A673 (cell line): ENCODE measurements at regions not wholly inside any gene's neighbourhood (a gene's known extent, or its start where the extent isn't known, plus 50 kb on each side); places are given as distances from the start of the nearest gene placed in this dataset.

Experiments
- BruUV-seq: library from RNA; stranded (reverse); fragments of 400-500 nt; replicated peaks from 2 replicates; lab custom pipeline; 2021; lab: Mats Ljungman, UMichigan
- CTCF ChIA-PET: fragments of 300-600 bp; sonication (Branson Sonifier 250); formaldehyde crosslinking; loops from one replicate; lab custom pipeline; 2022; ENCODE audit warnings: antibody characterized with exemption; lab: Charles Lee
- POLR2A ChIA-PET: fragments of 300-600 bp; sonication (Branson Sonifier 250); formaldehyde crosslinking; loops from one replicate; lab custom pipeline; 2022; ENCODE audit warnings: antibody characterized with exemption; ENCODE audit not compliant: low non-redundant PET; lab: Charles Lee
- DNase-seq: peaks from one replicate; pipeline ENCODE4 v3.0.0-alpha.2; 2015; ENCODE audit warnings: low spot score
- H3K27ac ChIP-seq: fragments of 200-600 bp; sonication (generic); 2 replicates; pipeline ENCODE4 v1.5.1; 2016; ENCODE audit warnings: mixed run types, low read depth, mild to moderate bottlenecking, mixed read lengths, antibody characterized with exemption, low read length; ENCODE audit not compliant: poor library complexity, severe bottlenecking
- H3K27me3 ChIP-seq: fragments of 200-600 bp; sonication (generic); replicated peaks from 2 replicates; pipeline ENCODE4 v1.6.1; 2017; ENCODE audit warnings: mixed run types, low read depth, mild to moderate bottlenecking, mixed read lengths, antibody characterized with exemption, low read length; ENCODE audit not compliant: insufficient read depth, poor library complexity
- H3K36me3 ChIP-seq: fragments of 200-600 bp; sonication (generic); 2 replicates; pipeline ENCODE4 v1.6.1; 2016; ENCODE audit warnings: mixed run types, mild to moderate bottlenecking, mixed read lengths, antibody characterized with exemption, low read length; ENCODE audit not compliant: insufficient read depth, poor library complexity, severe bottlenecking
- H3K4me1 ChIP-seq: fragments of 200-600 bp; sonication (generic); 2 replicates; pipeline ENCODE4 v1.6.1; 2017; ENCODE audit warnings: mixed run types, mild to moderate bottlenecking, mixed read lengths, antibody characterized with exemption, low read length; ENCODE audit not compliant: insufficient read depth, poor library complexity, severe bottlenecking
- H3K4me3 ChIP-seq: fragments of 200-600 bp; sonication (generic); 2 replicates; pipeline ENCODE4 v1.5.1; 2016; ENCODE audit warnings: low read depth, mixed run types, mild to moderate bottlenecking, mixed read lengths, low read length; ENCODE audit not compliant: poor library complexity, severe bottlenecking
- H3K9me3 ChIP-seq: fragments of 200-600 bp; sonication (generic); 2 replicates; pipeline ENCODE4 v1.6.1; 2016; ENCODE audit warnings: mixed run types, low read depth, mild to moderate bottlenecking, mixed read lengths, antibody characterized with exemption, low read length; ENCODE audit not compliant: poor library complexity, severe bottlenecking
- CTCF ChIP-seq: fragments of 300-800, 200-600 bp; sonication (generic); conservative IDR thresholded peaks from 2 replicates; pipeline ENCODE4 v1.5.1; 2017; ENCODE audit warnings: low read depth, mild to moderate bottlenecking, antibody characterized with exemption, low read length, moderate library complexity, mixed read lengths
- EZH2 ChIP-seq: fragments of 200-600 bp; sonication (generic); IDR thresholded peaks from 2 replicates; pipeline ENCODE4 v1.6.1; 2017; ENCODE audit warnings: borderline replicate concordance, low read depth, mild to moderate bottlenecking, mixed read lengths, antibody characterized with exemption, low read length; ENCODE audit not compliant: poor library complexity, severe bottlenecking
- intact Hi-C: fragments of 100-400 bp; cut with micrococcal nuclease; formaldehyde crosslinking; loops from one replicate; pipeline ENCODE4 v1.10.0; 2022; ENCODE audit not compliant: unreplicated experiment

GRCh38 chr9:21682381-21682780 is 120.1 kb upstream of the MTAP start:
- TF ChIP-seq EZH2 (no peak), CTCF (no peak)
- no peak overlapping the region for H3K27ac ChIP-seq
- no peaks in the 10 kb centered on the region for H3K9me3 ChIP-seq
- no peaks in the 10 kb centered on the region for H3K36me3 ChIP-seq
- intact Hi-C loops, result no loop called here
- DNase-seq, result no peak
- no peaks in the 10 kb centered on the region for H3K27me3 ChIP-seq
- H3K4me3 ChIP-seq, result no peak overlapping the region
- ChIA-PET POLR2A (no interaction called here), CTCF (no interaction called here)
- no TSS peak for BruUV-seq
- no peaks in the 10 kb centered on the region for H3K4me1 ChIP-seq

- peak; percentile 0 for DNase-seq
- Histone ChIP-seq H3K9me3 (no peaks in the 10 kb centered on the region), H3K36me3 (no peaks in the 10 kb centered on the region), H3K4me1 (no peaks in the 10 kb centered on the region), H3K27me3 (no peaks in the 10 kb centered on the region), H3K27ac (no peak overlapping the region), H3K4me3 (no peak overlapping the region)
- ChIA-PET POLR2A (no interaction called here), CTCF (no interaction called here)
- intact Hi-C loops, result no loop called here
- TF ChIP-seq EZH2 (no peak), CTCF (no peak)
- BruUV-seq, result no TSS peak
These were observed 119.5 kb upstream of the MTAP start for GRCh38 chr9:21682981-21683380.

GRCh38 chr9:21683484-21684175 is 118.8 kb upstream of the MTAP start:
- no peak for DNase-seq
- POLR2A ChIA-PET, result no interaction called here
- no peak overlapping the region for H3K4me3 ChIP-seq
- TF ChIP-seq EZH2 (no peak), CTCF (no peak)
- CTCF ChIA-PET, result no interaction called here
- no peaks in the 10 kb centered on the region for H3K36me3 ChIP-seq
- intact Hi-C loops, result no loop called here
- H3K27ac ChIP-seq, result no peak overlapping the region
- no TSS peak for BruUV-seq
- H3K27me3 ChIP-seq, result no peaks in the 10 kb centered on the region
- H3K4me1 ChIP-seq, result no peaks in the 10 kb centered on the region
- no peaks in the 10 kb centered on the region for H3K9me3 ChIP-seq
